GM13976 (cell line): ENCODE measurements at regions not wholly inside any gene's neighbourhood (a gene's known extent, or its start where the extent isn't known, plus 50 kb on each side); places are given as distances from the start of the nearest gene placed in this dataset.

Experiments used
- DNase-seq: peaks from one replicate; pipeline ENCODE4 v3.0.0; 2012; ENCODE audit warnings: low spot score
- CTCF ChIP-seq: IDR thresholded peaks from 2 replicates; pipeline ENCODE4 v1.5.1; 2012; ENCODE audit warnings: borderline replicate concordance, mild to moderate bottlenecking; ENCODE audit not compliant: insufficient read depth; ENCODE audit errors: extremely low read depth, missing control alignments, control extremely low read depth
- in situ Hi-C: fragments of 300-500 bp; cut with MboI; formaldehyde crosslinking; loops from one replicate; pipeline ENCODE4 v1.12.0; 2022; ENCODE audit warnings: low sequenced_read_pairs, mixed read lengths, inconsistent platforms; ENCODE audit not compliant: unreplicated experiment

GRCh38 chr17:79451167-79451566 lies 159.7 kb downstream of the RBFOX3 start:
- no peak for DNase-seq
- in situ Hi-C loops = no loop called here
- no peak for TF ChIP-seq CTCF

GRCh38 chr17:79446399-79447009 lies 164.3 kb downstream of the RBFOX3 start:
- no peak for TF ChIP-seq CTCF
- no peak for DNase-seq
- in situ Hi-C loops = no loop called here

- no peak for DNase-seq
- in situ Hi-C loops = no loop called here
- no peak for TF ChIP-seq CTCF
Measured at GRCh38 chr17:79444198-79444597, 166.7 kb downstream of the RBFOX3 start.

GRCh38 chr17:79443026-79443425 lies 167.8 kb downstream of the RBFOX3 start:
- no peak for TF ChIP-seq CTCF
- DNase-seq = no peak
- in situ Hi-C loops = no loop called here

- no peak for TF ChIP-seq CTCF
- in situ Hi-C loops = no loop called here
- no peak for DNase-seq
Measured at GRCh38 chr17:79441356-79442160, 169.3 kb downstream of the RBFOX3 start.

GRCh38 chr17:79440251-79440650 lies 170.6 kb downstream of the RBFOX3 start:
- TF ChIP-seq CTCF = no peak
- in situ Hi-C loops = no loop called here
- no peak for DNase-seq
